HG03095 (cell line): ENCODE measurements at regions not wholly inside any gene's neighbourhood (a gene's known extent, or its start where the extent isn't known, plus 50 kb on each side); places are given as distances from the start of the nearest gene placed in this dataset.

ENCODE experiments used
- ATAC-seq: cut with Tn5 transposase; IDR thresholded peaks from one replicate; pipeline ENCODE4 v1.9.1; 2021; ENCODE audit warnings: moderate library complexity; ENCODE audit not compliant: unreplicated experiment

DNA sequence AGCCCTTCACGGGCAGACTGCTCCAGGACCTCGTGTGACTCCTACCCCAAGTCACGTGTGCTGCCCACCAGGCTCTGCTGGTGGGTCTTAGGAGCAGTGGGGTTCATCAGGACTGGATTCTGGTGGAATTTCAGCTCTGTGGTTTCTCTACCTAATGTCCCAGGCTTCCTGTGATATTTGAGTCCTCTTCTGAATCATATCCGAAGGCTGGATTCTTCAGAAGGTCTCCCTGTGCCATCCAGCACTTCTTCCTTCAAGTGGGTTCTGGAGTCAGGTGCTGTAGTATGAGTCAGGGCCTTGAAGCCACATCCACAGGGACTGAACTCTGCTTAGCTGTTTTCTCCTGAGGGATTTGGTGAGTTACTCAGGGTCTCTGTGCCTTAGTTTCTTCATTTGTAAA is 850.2 kb upstream of the CELF4 start:
- no peak for ATAC-seq

DNA sequence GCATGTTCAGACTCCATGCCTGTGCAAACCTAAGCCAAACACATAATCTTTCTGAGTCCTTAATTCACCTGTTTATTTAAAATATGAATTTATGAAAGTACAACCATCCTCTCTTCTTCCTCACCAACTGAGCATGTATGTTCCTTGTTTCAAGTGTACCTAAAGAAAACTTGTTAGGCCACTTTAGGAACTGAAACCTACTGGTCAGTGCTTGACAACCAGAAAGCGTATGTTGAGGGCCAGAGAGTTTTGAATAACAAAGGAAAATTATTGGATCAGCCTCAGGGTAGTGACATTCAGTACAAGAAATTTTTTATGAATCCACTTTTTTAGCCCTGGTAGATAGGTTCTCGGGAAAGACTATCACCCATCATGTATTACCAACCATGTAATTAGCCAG is 847.6 kb upstream of the CELF4 start:
- no peak for ATAC-seq

DNA sequence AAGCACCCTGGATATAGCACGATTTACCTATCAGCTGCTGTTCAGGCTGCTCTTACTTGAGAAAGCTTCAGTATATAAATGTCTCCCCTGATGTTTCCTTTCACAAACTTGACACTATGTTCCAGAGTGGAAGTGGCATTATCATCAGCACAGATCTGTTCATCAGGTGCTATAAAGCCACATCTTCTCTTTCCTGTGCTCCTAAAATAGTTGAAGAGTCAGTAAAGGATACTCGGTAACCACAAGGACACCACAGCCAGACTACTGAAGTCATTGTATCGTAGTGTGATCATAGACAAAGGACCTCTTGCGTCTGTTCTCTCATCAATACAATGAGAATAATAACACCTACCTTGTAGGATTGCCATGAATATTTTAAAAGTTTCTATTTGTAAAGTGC is 841.0 kb upstream of the CELF4 start:
- ATAC-seq, result no peak

DNA sequence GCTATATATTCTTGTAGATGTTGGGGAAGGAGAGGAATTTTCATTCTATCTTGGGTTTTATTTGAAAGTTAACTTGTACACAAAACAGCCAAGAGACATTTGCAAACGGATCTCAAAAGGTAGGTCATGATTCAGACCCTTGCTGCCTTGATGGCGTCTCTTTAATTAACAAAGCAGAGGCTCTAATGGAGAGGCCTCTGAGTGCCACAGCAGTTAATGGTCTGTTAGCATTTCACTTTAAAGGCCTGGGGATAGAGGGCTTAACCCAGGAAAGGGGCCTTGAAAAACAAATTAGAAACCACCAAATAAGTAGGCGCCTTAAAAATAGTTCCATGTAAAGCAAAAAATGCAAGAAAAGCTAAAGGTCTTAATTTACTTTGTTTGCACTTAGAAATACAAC is 836.9 kb upstream of the CELF4 start:
- ATAC-seq, result no peak

GRCh38 chr18:38397094-38397493 is 831.5 kb upstream of the CELF4 start:
- no peak for ATAC-seq

DNA sequence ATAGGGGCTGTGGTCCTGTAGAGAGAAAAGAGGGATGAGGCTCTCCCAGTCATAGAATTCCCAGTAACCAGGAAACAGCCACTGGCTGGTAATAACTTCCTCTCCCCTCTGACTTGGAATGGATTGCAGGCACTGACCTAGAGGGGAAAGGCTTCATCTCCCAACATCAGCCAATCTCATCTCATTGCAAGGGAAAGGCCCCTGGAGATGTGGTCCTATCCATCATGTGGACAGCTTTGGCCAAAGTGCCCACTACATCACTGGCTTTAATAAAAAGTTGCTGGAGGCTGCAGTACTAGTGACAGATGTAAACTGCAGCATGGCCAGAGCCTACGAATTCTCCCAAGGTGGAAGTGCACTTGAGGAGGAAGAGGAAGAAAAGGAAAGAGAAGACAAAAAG is 820.5 kb upstream of the CELF4 start:
- ATAC-seq, result no peak

DNA sequence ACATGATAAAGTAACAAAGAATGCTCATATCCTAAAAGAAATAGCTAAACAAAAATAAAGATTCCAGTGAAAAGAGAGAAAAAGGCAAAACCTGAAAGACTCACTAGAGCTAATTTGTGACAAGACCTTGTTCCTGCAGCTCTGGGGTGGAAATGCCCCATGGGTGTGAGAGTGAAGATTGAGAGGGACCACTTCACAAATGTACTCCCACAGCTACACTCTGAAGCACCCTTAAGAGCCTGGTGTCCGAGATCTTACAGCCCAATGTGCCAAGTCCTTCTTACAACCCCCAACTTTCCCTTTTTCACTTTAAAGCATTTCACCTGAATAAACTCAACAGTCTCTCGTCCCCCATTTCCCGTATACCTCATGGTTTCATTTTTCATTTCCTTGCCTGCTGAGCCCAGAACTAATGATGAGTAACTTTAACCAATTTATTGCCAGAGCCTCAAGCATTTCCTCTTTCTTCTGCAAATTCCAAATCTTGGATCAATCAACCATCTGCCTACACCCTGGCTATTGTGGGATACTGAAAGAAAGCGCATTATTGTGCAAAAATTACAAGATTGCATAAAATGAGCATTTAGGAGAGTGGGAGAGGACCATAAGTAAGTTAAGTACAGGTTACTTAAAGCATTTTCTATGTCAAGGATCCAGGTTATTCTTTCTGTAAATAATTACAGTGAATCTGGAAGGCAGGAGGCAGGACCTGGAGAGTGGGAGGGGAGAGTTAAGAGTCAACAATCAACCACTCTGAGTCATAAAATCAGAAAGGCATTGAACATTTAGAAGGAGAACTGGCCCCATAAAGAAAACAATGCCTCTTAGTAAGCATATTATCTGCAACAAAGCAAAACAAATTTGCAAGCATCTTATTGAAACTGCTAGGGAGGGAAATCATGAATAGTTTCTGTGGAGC is 804.4 kb upstream of the CELF4 start:
- no peak for ATAC-seq

- ATAC-seq, result no peak
Observed at GRCh38 chr18:38368886-38369285, 803.3 kb upstream of the CELF4 start.

DNA sequence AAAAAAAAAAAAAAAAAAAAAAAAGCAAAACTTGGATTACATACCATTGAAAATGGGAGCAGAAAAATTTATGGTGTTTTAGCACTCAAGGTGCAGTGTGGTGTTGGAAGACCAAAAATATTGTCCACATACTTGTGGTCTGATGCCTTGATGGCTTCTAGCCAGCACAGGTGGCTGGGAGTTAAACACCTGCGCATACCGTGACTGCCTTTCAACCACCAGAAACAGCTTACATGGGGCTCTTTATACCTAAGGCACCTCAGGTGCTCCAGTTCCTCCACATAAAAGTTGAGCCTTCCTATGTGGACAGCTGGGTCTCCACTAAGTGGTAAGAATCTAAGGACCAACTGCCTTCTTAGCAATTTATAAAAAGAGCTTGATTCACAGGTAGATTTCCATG is 802.6 kb upstream of the CELF4 start:
- no peak for ATAC-seq

- no peak for ATAC-seq
Observed at GRCh38 chr18:38367473-38367872, 801.9 kb upstream of the CELF4 start.

DNA sequence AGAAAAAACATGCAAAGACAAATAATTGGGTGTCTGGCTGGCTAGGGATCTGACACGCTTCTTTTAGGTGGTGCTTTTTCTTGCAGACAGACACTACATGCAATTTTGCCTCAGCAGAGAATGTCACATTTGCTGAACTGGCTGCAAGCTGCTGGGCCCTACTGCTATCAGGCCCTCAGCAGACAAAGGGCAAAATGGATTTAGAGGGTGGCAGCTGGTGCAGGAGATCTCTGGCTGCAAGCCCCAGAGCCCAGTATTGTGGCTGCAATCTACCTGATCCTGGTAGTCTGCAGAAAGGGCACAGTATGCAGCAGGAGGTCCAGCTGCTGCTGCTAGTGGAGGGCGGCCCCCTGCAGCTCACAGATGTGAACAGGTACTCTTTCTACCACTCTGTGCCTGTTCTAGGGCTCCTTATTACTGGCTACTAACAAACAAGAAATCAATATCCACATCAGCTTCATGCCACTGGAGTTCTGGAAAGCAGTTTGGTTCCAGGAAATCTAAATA is 796.7 kb upstream of the CELF4 start:
- ATAC-seq, result no peak

DNA sequence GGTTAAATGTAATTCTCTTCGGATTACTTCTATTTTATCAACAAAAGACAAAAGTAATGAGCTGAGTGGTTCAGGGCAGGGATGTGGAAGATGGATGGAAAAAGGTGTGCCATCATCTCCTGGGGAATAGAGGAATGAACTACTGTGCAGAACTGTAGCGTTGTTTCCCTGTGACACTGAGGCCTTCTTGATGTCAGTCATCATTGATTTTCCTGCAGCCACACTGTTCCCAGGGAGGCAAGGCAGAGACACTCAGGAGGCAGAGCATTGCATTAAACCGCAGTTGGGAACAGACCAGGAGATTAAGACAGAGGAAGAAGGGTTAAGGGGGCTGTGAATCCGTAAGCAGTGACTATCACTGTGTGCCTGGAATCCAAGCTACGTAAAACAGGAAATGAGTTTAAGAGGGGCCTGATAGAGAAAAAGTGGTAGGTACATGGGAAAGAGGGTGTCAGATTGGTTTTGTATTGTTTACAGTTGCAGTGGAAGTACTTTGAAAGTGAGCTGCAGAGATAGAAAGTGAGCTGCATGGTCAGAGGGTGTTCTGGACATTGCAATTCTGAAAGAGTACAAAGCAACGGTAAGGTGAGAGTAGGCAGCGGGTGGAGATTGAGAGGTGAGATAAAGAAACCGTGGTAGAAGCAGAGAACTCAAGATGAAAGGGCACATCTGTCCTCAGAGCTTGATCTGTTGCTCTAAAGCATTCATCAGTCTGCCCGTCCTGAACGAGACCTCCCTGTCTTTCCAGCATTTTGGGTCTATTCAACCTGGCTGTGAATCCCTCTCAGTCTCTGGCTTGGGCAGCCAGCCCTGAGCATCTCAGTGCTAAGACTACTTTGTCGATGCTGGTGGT is 793.4 kb upstream of the CELF4 start:
- no peak for ATAC-seq

DNA sequence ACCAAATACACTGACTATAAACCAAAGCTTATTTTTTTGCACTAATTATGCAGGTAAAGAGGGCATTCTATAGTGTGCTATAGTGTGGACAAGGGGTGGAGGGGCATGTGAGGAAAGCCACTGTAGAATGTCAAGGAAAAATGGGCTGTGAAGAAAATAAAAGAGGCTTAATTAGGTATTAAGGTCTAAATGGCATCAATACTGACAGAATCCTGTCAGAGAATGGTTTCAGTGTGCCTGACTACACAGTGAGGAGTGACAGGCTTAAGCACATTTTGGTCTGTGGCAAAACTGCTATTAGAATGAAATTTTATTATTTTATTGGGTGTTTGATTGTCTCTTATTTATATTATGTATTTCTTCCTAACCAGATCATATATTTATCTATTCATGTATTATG is 787.6 kb upstream of the CELF4 start:
- no peak for ATAC-seq

- no peak for ATAC-seq
Observed at GRCh38 chr18:38350141-38350540, 784.5 kb upstream of the CELF4 start.

GRCh38 chr18:38330573-38330972 is 765.0 kb upstream of the CELF4 start:
- ATAC-seq, result no peak

GRCh38 chr18:38329145-38329544 is 763.5 kb upstream of the CELF4 start:
- ATAC-seq, result no peak

GRCh38 chr18:38322206-38322605 is 756.6 kb upstream of the CELF4 start:
- no peak for ATAC-seq

DNA sequence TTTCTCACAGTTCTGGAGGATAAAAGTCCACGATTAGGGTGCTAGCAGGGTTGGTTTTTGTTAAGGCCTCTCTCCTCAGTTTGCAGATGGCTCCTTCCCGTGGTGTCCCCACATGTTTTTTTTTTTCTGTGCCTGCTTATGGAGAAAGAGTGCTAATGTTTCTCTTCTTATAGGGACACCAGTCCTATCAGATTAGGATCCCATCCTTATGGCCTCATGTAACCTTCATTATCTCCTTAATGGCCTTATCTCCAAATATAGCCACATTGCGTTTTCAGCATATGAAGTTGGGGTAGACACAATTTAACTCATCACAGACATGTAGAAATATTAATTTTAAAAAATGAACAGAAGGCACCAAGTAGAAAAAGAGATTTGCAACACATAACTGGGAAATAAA is 755.7 kb upstream of the CELF4 start:
- no peak for ATAC-seq

DNA sequence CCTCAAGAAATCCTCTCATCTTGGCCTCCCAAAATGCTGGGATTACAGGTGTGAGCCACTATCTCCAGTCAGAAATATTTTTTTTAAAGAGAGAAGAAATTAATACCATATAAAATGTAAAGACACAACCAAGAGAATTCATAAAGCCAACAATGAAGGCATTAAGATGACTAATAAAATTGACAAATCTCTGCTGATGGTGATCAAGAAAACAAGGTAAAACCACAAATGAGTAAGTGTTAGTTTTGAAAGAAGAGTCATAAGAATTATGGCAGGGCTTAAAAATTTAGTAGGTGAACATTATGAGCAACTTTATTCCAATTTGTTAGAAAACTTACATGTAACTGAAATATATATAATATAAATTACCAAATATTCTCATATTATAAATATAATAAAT is 752.8 kb upstream of the CELF4 start:
- ATAC-seq, result no peak

DNA sequence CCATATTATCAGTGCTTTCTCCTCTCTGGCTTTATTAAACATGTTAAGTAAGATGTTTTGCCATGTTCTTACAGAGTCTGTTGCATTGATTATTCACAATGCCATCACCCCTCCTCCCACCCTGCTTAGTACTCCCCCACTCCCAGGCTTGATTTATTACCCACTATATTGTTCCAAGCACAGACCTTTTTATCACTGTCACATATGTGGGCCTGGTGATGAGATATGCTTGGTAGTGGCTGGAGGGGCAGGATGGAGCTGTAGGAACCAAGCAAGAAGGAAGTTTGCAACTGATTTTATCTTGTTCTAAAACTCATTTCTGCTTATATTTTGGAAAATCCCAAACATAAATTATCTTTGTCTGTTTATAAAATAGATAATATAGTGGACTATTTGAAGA is 748.2 kb upstream of the CELF4 start:
- no peak for ATAC-seq

GRCh38 chr18:38312532-38312931 is 746.9 kb upstream of the CELF4 start:
- no peak for ATAC-seq

- ATAC-seq, result no peak
Observed at GRCh38 chr18:38310936-38311335, 745.3 kb upstream of the CELF4 start.
